ENCODE measurements at regions not wholly inside any gene's neighbourhood (a gene's known extent, or its start where the extent isn't known, plus 50 kb on each side); places are given as distances from the start of the nearest gene placed in this dataset.

GRCh38 chr3:181461381-181461780, 250.3 kb upstream of the SOX2 start:
- Histone ChIP-seq H3K27me3 (ENCODE audit: control insufficient read depth, insufficient read depth, low read length) (no peaks in the 10 kb centered on the region), H3K9me3 (ENCODE audit: control insufficient read depth, insufficient read depth, low read length) (no peaks in the 10 kb centered on the region), H3K4me3 (ENCODE audit: low read depth, low read length) (no peak overlapping the region), H3K27ac (ENCODE audit: low read depth, low read length) (no peak overlapping the region)
- no peak for TF ChIP-seq CTCF (IDR thresholded peaks at IDR 0.05; ENCODE audit: low read depth, low read length)
- no peak for DNase-seq (ENCODE audit: low read depth, low spot score)
- ChIA-PET POLR2A (no interaction called here), CTCF (no interaction called here)

- TF ChIP-seq CTCF (IDR thresholded peaks at IDR 0.05; ENCODE audit: low read depth, low read length): no peak
- Histone ChIP-seq H3K27me3 (ENCODE audit: control insufficient read depth, insufficient read depth, low read length) (no peaks in the 10 kb centered on the region), H3K27ac (ENCODE audit: low read depth, low read length) (no peak overlapping the region), H3K9me3 (ENCODE audit: control insufficient read depth, insufficient read depth, low read length) (no peaks in the 10 kb centered on the region), H3K4me3 (ENCODE audit: low read depth, low read length) (no peak overlapping the region)
- POLR2A ChIA-PET: no interaction called here
- CTCF ChIA-PET: no interaction called here
- no peak for DNase-seq (ENCODE audit: low read depth, low spot score)
These were observed 252.2 kb upstream of the SOX2 start for GRCh38 chr3:181459516-181459915.

DNA sequence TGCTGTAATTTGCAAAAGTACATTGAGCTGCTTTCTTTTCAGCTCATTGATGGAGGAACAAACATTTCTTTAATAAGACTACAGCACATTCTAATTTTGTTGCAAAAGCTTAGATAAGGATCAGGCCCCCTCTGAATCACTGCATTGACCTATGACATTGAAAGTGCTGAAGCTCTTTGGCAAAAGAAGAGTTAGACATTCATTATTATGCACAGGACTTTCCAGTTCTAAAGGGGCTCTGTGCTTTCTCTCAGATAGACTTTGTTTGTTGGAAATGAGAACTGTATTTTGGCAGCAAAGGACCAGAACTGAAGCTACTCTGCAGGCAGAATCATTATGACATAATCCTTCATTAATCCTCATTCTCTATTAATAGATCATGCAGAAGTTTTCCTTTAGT, 252.9 kb upstream of the SOX2 start:
- TF ChIP-seq CTCF (IDR thresholded peaks at IDR 0.05; ENCODE audit: low read depth, low read length): no peak
- no peak overlapping the region for H3K27ac ChIP-seq (ENCODE audit: low read depth, low read length)
- POLR2A ChIA-PET: no interaction called here
- no peaks in the 10 kb centered on the region for H3K9me3 ChIP-seq (ENCODE audit: control insufficient read depth, insufficient read depth, low read length)
- no peak overlapping the region for H3K4me3 ChIP-seq (ENCODE audit: low read depth, low read length)
- CTCF ChIA-PET: interaction anchor here (0.6 kb wide), 1 partner anchor 160 kb away, joined by 3 read pairs; no protein-coding TSS in a partner anchor
- H3K27me3 ChIP-seq (ENCODE audit: control insufficient read depth, insufficient read depth, low read length): no peaks in the 10 kb centered on the region
- no peak for DNase-seq (ENCODE audit: low read depth, low spot score)

- DNase-seq (ENCODE audit: low read depth, low spot score): no peak
- CTCF ChIA-PET: no interaction called here
- Histone ChIP-seq H3K27ac (ENCODE audit: low read depth, low read length) (no peak overlapping the region), H3K9me3 (ENCODE audit: control insufficient read depth, insufficient read depth, low read length) (no peaks in the 10 kb centered on the region), H3K4me3 (ENCODE audit: low read depth, low read length) (no peak overlapping the region), H3K27me3 (ENCODE audit: control insufficient read depth, insufficient read depth, low read length) (no peaks in the 10 kb centered on the region)
- POLR2A ChIA-PET: no interaction called here
- TF ChIP-seq CTCF (IDR thresholded peaks at IDR 0.05; ENCODE audit: low read depth, low read length): no peak
These were observed 254.0 kb upstream of the SOX2 start for GRCh38 chr3:181457756-181458155.

GRCh38 chr3:181457190-181457589, 254.5 kb upstream of the SOX2 start:
- ChIA-PET CTCF (no interaction called here), POLR2A (no interaction called here)
- no peak for DNase-seq (ENCODE audit: low read depth, low spot score)
- H3K4me3 ChIP-seq (ENCODE audit: low read depth, low read length): no peak overlapping the region
- no peaks in the 10 kb centered on the region for H3K9me3 ChIP-seq (ENCODE audit: control insufficient read depth, insufficient read depth, low read length)
- H3K27ac ChIP-seq (ENCODE audit: low read depth, low read length): no peak overlapping the region
- H3K27me3 ChIP-seq (ENCODE audit: control insufficient read depth, insufficient read depth, low read length): no peaks in the 10 kb centered on the region
- TF ChIP-seq CTCF (IDR thresholded peaks at IDR 0.05; ENCODE audit: low read depth, low read length): no peak

Data from AG04450 (cell line).